ENCODE measurements at regions not wholly inside any gene's neighbourhood (a gene's known extent, or its start where the extent isn't known, plus 50 kb on each side); places are given as distances from the start of the nearest gene placed in this dataset.
"Not testable (repeated sequence)": the region's sequence is repeated elsewhere in the genome, so short reads cannot be mapped to it uniquely, and the experiment has no call there.

DNA sequence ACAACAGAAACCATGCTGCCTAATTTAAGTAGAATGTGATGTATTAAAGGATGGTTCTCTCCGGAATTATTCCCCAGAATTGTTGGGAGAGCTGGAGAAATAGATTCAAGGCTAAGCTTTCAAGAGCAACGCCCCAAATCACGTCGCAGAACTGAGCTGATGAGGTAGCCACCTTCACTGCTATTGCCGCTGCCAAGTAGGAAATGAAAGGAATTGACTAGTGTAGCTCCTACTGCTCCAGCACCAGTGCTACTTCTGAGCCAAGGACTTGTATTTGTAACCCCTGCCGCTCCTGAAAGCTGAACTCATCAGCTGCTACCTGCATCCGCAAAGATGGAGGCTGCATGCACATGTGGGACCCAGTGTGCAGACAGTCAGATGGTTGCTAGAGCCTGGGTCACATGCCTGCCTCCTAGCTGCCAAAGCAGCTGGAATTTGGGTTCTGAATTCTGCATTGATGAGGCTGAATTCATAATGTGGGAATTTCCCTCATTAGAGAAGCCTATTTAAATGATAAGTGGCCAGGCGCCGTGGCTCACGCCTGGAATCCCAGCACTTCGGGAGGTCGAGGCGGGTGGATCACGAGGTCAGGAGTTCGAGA is 173.9 kb downstream of the PDGFRA start:
- H3K9me3 ChIP-seq, result no peaks in the 10 kb centered on the region
- H3K36me3 ChIP-seq, result no peaks in the 10 kb centered on the region
- intact Hi-C loops (cut with DNase I), result no loop called here
- WGBS, result 66% methylated on average over 15 of the region's 15 CpGs
- peak overlapping the region in 1 of 4 donors; percentile 6 for H3K27ac ChIP-seq (replicated peaks in 1 of 4)
- H3K27me3 ChIP-seq, result no peaks in the 10 kb centered on the region
- H3K4me3 ChIP-seq, result no peak overlapping the region
- no peak for DNase-seq (ENCODE audit: extremely low spot score)
- TF ChIP-seq EP300 (IDR thresholded peaks at IDR 0.05) (no peak), POLR2AphosphoS5 (IDR thresholded peaks at IDR 0.05) (no peak), POLR2A (IDR thresholded peaks at IDR 0.05; ENCODE audit: low read depth) (no peak)
- TF ChIP-seq, protein P1, sequence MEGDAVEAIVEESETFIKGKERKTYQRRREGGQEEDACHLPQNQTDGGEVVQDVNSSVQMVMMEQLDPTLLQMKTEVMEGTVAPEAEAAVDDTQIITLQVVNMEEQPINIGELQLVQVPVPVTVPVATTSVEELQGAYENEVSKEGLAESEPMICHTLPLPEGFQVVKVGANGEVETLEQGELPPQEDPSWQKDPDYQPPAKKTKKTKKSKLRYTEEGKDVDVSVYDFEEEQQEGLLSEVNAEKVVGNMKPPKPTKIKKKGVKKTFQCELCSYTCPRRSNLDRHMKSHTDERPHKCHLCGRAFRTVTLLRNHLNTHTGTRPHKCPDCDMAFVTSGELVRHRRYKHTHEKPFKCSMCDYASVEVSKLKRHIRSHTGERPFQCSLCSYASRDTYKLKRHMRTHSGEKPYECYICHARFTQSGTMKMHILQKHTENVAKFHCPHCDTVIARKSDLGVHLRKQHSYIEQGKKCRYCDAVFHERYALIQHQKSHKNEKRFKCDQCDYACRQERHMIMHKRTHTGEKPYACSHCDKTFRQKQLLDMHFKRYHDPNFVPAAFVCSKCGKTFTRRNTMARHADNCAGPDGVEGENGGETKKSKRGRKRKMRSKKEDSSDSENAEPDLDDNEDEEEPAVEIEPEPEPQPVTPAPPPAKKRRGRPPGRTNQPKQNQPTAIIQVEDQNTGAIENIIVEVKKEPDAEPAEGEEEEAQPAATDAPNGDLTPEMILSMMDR (IDR thresholded peaks at IDR 0.05), result no peak
- H3K4me1 ChIP-seq, result peaks cover 4 to 29% (median 26%) of the 10 kb centered on the region in 4 donors

- no peak for TF ChIP-seq EP300 (IDR thresholded peaks at IDR 0.05)
- TF ChIP-seq, protein P1 (IDR thresholded peaks at IDR 0.05), result no peak
- no peak for TF ChIP-seq POLR2AphosphoS5 (IDR thresholded peaks at IDR 0.05)
- TF ChIP-seq POLR2A (IDR thresholded peaks at IDR 0.05; ENCODE audit: low read depth), result no peak
- peaks cover 4 to 30% (median 25%) of the 10 kb centered on the region in 4 donors for H3K4me1 ChIP-seq
- no peaks in the 10 kb centered on the region for H3K9me3 ChIP-seq
- H3K27ac ChIP-seq (replicated peaks in 1 of 4), result no peak overlapping the region
- H3K4me3 ChIP-seq, result no peak overlapping the region
- H3K27me3 ChIP-seq, result no peaks in the 10 kb centered on the region
- intact Hi-C loops (cut with DNase I), result no loop called here
- no peak for DNase-seq (ENCODE audit: extremely low spot score)
- WGBS, result 92% methylated on average over 5 of the region's 5 CpGs
- no peaks in the 10 kb centered on the region for H3K36me3 ChIP-seq
These were observed 174.8 kb downstream of the PDGFRA start for GRCh38 chr4:54403700-54404453.

GRCh38 chr4:54409270-54409817 is 180.3 kb downstream of the PDGFRA start:
- H3K9me3 ChIP-seq; H3K4me3 ChIP-seq; H3K27me3 ChIP-seq; DNase-seq (ENCODE audit: extremely low spot score); intact Hi-C loops (cut with DNase I); H3K36me3 ChIP-seq; H3K27ac ChIP-seq (replicated peaks in 1 of 4): not testable (repeated sequence)
- 85% methylated on average over 7 of the region's 7 CpGs for WGBS
- H3K4me1 ChIP-seq, result peaks cover 0 to 16% (median 13%) of the 10 kb centered on the region in 4 donors

DNA sequence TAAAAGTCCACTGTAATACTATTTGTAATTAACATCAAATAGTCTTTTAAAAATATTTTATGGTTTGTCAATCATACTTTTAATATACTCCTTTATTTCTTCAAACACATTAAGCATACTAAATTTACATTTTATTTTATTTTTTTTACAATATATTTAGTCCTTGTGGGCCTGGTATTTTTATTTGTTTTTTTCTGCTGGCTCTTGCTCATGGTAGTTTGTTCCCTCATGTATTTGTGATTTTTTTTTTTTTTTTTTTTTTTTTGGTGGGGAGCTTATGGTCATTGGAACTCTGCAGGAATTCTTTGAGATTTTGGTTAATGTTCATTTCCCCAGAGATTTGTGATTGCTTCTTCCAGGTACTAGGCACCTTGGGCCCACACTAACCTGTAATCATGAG is 185.5 kb downstream of the PDGFRA start:
- no peak overlapping the region for H3K4me3 ChIP-seq
- no peaks in the 10 kb centered on the region for H3K4me1 ChIP-seq
- intact Hi-C loops (cut with DNase I), result no loop called here
- TF ChIP-seq EP300 (IDR thresholded peaks at IDR 0.05) (no peak), POLR2AphosphoS5 (IDR thresholded peaks at IDR 0.05) (no peak), POLR2A (IDR thresholded peaks at IDR 0.05; ENCODE audit: low read depth) (no peak)
- TF ChIP-seq, protein P1 (IDR thresholded peaks at IDR 0.05), result no peak
- H3K9me3 ChIP-seq, result no peaks in the 10 kb centered on the region
- H3K27ac ChIP-seq (replicated peaks in 1 of 4), result no peak overlapping the region
- no peaks in the 10 kb centered on the region for H3K27me3 ChIP-seq
- H3K36me3 ChIP-seq, result no peaks in the 10 kb centered on the region
- no peak for DNase-seq (ENCODE audit: extremely low spot score)

GRCh38 chr4:54417476-54417875 is 188.4 kb downstream of the PDGFRA start:
- no peak for DNase-seq (ENCODE audit: extremely low spot score)
- Histone ChIP-seq H3K27ac (replicated peaks in 1 of 4) (no peak overlapping the region), H3K4me3 (no peak overlapping the region), H3K27me3 (no peaks in the 10 kb centered on the region), H3K4me1 (no peaks in the 10 kb centered on the region), H3K36me3 (no peaks in the 10 kb centered on the region), H3K9me3 (no peaks in the 10 kb centered on the region)
- TF ChIP-seq EP300 (IDR thresholded peaks at IDR 0.05) (no peak), POLR2A (IDR thresholded peaks at IDR 0.05; ENCODE audit: low read depth) (no peak), POLR2AphosphoS5 (IDR thresholded peaks at IDR 0.05) (no peak)
- TF ChIP-seq, protein P1 (IDR thresholded peaks at IDR 0.05), result no peak
- 80% methylated on average over 2 of the region's 2 CpGs for WGBS
- intact Hi-C loops (cut with DNase I), result no loop called here
